ENCODE measurements at regions not wholly inside any gene's neighbourhood (a gene's known extent, or its start where the extent isn't known, plus 50 kb on each side); places are given as distances from the start of the nearest gene placed in this dataset.

GRCh38 chr16:85246973-85247372 is 134.7 kb upstream of the CIBAR2 start:
- TF ChIP-seq CTCF (IDR thresholded peaks at IDR 0.05) = no peak
- no peak for TF ChIP-seq POLR2A (IDR thresholded peaks at IDR 0.05)
